DMS 273 treated with DMSO at 0.1 percent for 48 hours (cell line): ENCODE measurements at regions not wholly inside any gene's neighbourhood (a gene's known extent, or its start where the extent isn't known, plus 50 kb on each side); places are given as distances from the start of the nearest gene placed in this dataset.
"Not testable (repeated sequence)": the region's sequence is repeated elsewhere in the genome, so short reads cannot be mapped to it uniquely, and the experiment has no call there.

Source experiments
- DNase-seq: peaks from one replicate; lab custom pipeline; 2025; lab: John Stamatoyannopoulos, UW

DNA sequence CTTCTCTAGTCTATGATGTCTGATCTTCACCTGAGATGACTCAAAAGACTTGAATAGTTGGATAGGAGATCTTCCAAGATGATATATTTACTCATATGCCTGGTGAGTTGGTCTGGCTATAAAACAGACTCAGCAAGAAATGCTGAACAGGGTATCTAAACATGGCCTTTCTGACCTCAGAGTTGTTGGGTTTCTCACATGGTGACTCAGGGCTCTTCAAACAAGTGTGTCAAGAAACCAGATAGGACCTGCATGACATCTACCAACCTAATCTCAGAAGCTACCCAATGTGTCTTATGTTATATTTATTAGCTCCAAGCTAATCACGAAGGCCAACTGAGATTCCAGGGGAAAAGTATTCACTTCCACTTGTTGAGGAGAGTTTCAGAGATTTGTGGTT lies 1477.3 kb downstream of the CDH8 start:
- no peak for DNase-seq

DNA sequence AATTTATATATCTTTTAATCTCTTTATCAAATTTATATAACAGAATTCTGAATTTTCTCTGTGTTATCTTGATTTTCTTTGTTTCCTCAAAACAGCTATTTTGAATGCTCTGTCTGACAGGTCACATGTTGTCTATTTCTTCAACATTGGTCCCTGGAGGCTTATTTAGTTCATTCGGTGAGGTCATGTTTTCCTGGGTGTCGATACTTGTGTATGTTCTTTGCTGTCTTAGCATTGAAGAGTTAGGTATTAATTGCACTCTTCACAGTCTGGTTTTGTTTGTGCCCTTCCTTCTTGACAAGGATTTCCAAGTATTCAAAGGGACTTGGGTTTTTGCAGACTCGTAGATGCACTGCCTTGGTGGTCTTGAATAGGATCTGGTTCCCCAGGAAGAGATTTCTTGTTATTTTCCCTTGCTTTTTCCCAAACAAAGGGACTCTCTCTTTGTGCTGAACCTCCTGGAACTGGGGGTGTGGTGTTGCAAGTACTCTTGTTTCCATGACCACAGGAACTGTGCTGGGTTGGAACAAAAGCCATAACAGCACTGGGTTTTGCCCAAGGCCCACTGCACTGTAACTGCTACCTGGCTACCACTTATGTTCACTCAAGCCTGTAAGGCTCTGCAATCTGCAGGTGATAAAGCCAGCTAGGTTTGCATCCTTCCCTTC lies 1483.0 kb downstream of the CDH8 start:
- DNase-seq, result no peak

- DNase-seq, result no peak
Observed at GRCh38 chr16:60541535-60541934, 1494.7 kb downstream of the CDH8 start.

GRCh38 chr16:60510941-60511340 lies 1525.3 kb downstream of the CDH8 start:
- no peak for DNase-seq

DNA sequence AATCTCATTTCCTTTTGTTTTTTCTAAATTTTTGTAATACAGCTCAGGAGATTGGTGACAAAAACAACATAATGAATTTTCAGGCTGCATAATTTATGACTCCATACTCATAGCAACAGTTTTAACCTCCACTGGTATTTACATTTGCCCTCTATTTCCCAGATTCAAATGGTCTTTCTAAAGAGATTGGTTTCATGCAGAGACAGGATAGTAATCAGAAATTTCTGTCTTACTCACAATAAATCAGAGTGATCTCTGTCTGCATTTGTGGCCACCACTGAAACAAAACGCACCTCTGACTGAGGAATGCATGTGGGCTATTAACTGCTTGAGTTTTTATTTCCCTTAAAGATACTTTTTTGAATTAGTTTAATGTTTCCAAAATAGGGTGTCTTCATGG lies 1526.0 kb downstream of the CDH8 start:
- no peak for DNase-seq

DNA sequence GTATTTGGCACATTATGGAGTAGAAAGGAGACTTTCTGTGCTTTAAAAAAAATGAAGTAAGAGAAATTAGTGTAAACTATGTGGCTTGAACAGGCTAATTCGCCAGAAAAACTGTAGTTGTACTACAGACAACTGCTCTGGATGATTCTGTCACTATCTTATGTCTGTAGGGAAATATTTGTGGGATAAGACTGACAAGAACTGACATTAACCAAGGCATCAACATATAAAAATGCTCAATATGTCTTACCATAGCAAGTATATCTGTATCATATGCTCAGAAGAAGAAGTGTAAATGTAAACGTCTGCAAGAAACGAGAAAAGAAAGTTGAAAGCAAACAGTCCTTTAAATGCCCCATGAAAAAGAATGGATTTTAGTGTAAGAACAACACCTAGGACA lies 1545.0 kb downstream of the CDH8 start:
- no peak for DNase-seq

DNA sequence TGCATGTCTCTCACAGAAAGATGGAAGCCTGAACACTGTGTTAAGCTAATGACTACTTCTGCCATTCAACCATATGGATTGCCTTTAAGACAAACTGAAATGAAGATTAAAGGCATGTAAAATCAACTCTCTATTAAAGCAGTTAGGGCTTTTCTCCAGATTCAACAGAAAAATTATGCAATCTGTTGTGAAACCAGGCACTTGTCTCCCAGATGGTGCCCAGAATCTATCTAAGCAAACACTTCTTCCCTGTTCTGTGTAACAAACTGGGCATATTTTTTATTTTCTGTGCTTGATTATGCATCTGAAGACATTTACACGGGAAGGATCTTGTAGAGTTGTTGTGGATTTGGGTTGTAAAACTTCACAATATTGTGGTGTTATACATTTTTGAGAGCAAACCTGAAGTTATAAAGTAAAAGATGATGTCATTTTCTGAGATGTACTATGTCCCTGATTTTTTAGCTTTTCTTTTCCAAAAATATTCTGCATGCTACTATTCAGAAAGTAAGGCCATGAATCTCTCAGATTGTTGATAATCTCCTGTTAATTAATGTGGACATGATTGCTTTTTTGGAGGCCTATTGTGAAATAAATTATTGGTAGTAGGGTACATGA lies 1550.3 kb downstream of the CDH8 start:
- no peak for DNase-seq

DNA sequence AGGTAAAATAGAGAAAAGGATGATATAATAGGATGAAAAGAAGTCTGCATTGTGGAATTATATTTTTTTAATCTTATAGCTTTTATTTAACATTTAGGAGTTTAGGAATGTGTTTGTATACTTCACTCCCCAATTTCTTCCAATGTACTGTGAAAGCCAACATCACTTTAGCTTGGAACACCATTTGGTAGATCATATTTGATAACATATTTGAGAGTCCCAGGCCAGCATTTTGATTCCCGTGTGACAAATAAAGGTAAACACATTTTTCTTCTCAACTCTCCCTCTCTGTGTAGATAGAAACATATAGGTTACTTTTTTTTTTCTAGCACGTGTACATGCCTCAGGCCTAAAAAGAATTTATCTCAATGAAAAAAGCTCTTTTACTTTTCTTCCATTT lies 1551.3 kb downstream of the CDH8 start:
- DNase-seq, result no peak

DNA sequence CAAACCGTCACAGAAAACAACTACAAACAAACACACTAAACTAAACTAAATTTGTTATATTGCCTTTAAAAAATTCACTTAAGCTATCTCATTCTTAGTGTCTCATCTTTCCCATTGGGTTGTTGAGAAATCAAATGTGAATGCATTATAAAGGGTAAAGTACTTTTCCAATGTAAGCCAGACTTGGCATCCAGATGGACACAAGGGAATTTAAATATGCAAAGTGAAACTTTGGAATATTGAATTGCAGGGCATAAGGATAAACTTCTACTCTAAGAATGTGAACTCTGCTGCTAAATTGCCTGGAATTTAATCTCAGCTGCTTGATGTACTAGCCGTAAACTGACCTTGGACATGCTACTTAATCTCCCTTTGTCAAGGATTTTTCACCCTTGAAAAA lies 1554.6 kb downstream of the CDH8 start:
- no peak for DNase-seq

DNA sequence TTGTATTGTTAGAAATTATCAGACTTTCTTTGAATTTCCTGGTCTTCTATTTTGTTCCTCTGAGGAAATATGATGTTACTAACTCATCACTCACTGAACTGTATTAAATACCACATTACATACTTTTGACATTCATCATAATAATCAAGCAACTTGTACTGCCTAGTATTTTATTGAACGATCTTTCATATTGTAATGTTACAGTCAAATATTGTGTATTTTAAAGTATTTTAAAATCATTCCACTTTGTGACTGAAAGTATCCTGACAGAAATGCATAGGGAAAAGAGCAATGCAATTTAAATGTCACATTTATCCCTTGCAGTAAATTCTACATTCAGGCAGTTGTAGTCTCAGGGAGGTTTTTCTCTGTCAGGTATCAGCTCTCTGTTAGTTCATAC lies 1557.4 kb downstream of the CDH8 start:
- no peak for DNase-seq

DNA sequence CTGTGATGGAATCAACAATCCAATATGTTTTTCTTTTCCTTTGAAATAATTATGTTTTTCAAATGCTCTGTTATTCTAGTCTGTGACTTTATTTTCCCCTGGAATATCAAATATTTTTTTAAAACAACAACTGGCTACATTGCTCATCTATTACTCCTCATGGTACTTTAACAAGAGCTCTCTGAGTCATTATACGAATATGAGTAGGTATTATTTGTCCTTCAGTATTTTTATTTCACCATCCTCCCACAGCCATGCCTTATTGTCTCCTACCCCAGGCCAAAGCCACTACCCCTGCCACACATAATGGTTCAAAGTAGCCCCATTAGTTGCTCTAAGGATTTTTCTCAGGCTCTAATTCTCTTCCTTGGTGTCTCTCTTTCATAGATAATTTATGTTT lies 1572.3 kb downstream of the CDH8 start:
- DNase-seq, result no peak

GRCh38 chr16:60459463-60459862 lies 1576.8 kb downstream of the CDH8 start:
- no peak for DNase-seq

GRCh38 chr16:60458255-60458654 lies 1578.0 kb downstream of the CDH8 start:
- DNase-seq, result no peak

DNA sequence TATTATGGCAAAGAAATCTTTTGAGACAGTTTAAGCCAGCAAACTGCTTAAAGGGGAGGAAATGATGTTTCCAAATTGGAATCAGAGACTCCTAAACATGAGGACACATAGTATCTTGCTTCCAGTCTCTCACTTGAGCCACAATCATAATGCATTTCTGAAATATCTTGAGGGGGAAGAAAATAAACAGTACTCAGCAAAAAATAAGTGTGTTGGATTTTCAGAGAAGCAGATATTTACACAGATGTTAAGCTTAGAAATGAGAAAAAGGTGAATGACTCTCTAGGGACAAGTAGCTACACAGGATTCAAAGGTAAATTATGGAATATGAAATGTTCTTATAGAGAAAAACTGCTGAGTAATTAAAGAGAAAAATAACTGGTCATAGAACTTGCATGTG lies 1583.6 kb downstream of the CDH8 start:
- no peak for DNase-seq

- no peak for DNase-seq
Observed at GRCh38 chr16:60438894-60439293, 1597.3 kb downstream of the CDH8 start.

DNA sequence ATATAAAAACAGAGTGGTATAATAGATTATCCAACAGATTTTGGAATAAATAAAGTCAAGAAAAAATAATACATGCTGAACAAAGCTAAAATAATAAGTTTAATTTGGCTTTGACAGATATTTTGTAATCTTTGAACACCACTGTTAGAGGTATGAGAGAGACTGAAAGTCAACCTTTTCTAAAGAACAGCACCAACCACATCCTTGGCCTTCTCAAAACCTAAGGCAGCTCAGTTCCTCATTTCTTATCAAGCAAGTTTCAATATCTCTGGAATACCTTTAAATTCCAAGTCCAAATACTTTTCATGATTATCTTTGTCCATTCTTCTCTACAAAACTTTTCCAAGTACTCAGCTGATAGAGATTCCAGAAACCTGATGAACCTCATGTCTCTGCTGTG lies 1603.8 kb downstream of the CDH8 start:
- DNase-seq, result no peak

GRCh38 chr16:60419859-60420258 lies 1616.4 kb downstream of the CDH8 start:
- DNase-seq, result no peak

DNA sequence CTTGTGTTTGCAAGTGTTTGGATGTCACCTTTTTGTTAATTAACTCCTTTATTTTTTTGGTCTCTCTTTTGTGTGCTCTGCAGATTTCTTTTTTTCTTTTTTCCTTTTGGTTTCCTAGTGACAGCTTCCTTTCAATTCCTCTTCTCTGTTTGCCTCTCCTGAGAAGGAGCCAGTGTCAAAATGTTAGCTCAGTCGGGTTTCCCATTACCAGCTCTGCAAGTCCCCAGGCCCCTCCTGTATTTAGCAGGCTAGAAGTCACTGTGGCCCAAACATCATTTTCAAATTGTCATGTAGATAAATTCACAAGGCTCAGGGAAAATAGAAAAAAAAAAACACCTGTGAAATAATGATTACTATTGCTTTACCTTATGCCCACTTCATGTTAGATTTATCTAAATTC lies 1621.6 kb downstream of the CDH8 start:
- DNase-seq, result no peak

GRCh38 chr16:60413969-60414368 lies 1622.3 kb downstream of the CDH8 start:
- no peak for DNase-seq

DNA sequence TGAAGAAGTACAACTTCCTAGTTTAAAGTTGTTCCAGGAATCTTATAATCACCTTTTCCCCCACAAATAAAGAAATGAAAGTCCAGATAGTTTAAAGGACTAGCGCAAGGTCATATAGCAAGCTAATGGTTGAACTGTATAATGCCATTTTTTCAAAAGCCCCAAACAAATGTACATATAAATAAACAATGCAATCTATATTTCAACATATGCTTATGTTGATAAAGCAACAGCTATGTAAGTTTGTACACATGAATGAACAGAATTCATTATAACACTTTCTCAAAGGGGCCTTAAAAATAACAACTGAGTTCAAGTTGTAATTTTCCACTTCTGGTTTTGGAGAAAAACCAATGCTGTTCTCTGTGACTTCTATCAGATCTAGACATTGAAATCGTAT lies 1628.6 kb downstream of the CDH8 start:
- no peak for DNase-seq

GRCh38 chr16:60407034-60407433 lies 1629.2 kb downstream of the CDH8 start:
- no peak for DNase-seq

DNA sequence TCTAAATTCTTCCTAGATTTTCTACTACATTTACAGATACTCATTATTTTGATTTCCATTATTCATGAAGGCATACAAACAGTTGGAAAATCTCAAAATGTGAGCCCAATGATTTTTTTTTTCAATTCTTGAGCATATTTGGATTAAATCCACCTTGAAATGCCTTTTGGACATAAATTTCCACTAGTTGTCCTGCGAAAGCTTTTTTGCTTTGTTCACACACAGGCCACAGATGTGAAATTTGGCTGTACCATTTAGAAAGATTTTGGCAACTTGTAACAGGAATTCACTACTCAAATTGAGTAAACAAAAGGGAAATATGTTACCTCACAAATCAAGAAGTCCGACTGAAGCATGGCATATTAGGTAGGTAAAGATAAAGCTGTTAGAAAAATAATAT lies 1631.0 kb downstream of the CDH8 start:
- DNase-seq, result no peak

DNA sequence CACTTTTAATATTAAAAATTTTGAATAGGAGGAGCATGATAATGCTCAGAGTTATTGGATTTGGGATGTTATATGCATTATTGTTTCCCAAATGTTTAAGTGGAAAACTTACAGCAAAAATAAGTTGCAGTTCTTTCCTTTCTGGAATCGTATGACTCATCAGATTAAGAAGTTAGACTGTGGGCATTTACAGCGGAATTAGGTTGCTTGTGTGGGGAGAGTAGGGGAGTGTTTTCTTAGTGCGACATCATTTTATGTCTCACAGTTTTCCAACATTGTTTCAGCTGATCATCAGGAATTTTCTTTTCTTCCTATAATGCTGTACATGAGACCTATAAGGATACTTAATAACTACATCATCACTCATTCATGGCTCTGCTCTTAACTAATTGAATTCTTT lies 1631.8 kb downstream of the CDH8 start:
- DNase-seq, result no peak

- DNase-seq, result not testable (repeated sequence)
Observed at GRCh38 chr16:60402941-60403340, 1633.3 kb downstream of the CDH8 start.
